ENCODE measurements at regions not wholly inside any gene's neighbourhood (a gene's known extent, or its start where the extent isn't known, plus 50 kb on each side); places are given as distances from the start of the nearest gene placed in this dataset.

DNA sequence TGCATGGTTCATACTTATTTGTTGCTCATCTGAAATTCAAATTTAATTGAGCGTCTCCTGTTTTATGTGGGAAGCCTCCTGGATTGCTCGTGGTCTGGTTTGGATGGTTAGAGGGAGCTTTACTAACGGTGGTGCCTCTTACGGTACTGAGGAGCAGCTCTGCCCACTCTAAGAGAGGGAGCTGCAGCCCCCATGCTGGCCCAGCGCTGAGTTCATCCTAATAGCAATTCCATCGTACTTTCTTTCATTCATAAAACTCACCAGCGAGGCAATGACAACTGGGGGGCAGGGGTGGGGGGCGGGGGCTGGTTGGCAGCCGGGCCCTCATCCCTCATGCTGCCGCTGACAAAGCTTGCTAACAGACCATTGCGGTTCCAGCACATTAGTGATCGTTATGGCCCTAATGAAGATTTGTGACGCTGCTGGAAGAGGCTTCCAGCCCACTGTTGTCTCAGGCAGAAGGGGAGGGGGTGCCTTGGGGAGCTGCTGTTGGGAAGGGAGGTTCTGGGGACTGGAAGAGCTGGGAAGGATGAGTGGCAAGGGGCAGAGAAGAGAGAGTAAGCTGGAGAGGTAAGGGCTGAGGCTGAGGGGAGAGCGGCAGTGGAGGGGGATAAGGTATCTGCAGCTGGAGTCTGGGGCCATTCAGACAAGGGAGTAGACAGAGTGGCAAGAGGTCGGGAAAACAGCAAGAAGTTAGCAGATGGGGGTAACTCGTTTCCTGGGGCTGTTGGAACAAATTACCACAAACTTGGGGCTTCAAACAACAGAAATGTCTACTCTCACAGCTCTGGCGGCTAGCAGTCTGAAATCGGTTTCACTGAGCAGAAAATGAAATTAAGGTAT, 238.1 kb downstream of the LPIN1 start:
- H3K27me3 Mint-ChIP-seq (ENCODE audit: low read depth), result peaks cover 63% of the 10 kb centered on the region
- TF ChIP-seq CTCF (IDR thresholded peaks at IDR 0.05), result no peak
- no peak overlapping the region for H3K27ac Mint-ChIP-seq (ENCODE audit: unreplicated experiment)
- H3K4me3 Mint-ChIP-seq (ENCODE audit: unreplicated experiment), result no peak overlapping the region
- no peaks in the 10 kb centered on the region for H3K9me3 Mint-ChIP-seq (ENCODE audit: low read depth)
- no peak for DNase-seq (ENCODE audit: low spot score)
- H3K36me3 Mint-ChIP-seq (ENCODE audit: low read depth), result peaks cover 2% of the 10 kb centered on the region
- peaks cover 12% of the 10 kb centered on the region for H3K4me1 Mint-ChIP-seq (ENCODE audit: low read depth)

DNA sequence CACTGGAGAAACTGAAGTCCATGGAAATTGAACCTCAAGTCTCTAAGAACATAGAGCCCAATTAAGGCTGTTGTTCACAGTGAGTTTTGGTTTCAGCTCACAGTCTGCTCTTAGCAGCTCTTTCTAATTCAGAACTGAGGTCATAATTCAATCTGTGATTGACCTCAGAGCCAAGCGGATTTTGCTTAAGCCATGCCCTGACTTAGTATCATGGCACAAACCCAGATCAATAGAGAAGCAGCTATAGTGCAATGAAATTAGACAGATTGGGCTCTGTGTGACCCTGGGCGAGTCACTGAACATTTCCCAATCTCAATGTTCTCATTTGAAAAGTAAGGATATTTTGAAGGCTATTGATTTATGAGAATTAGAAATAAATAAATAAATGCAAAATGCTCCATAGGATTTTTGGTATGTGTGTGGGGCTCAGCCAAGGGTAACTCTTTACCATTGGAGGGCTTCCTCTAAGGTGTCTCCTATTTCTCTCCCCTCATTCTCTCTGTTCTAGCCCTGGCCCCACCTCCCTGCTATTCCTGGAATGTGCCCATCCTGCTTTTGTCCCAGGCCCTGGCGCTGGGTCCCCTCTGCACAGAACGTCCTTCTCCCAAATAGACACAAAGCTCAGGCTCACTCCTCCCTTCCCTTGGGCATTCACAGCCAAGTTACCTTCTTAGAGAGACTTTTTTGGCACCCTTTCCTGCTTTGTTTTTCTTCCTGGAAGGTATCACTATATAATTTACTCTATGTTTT, 239.6 kb downstream of the LPIN1 start:
- H3K27ac Mint-ChIP-seq (ENCODE audit: unreplicated experiment), result no peak overlapping the region
- peaks cover 2% of the 10 kb centered on the region for H3K36me3 Mint-ChIP-seq (ENCODE audit: low read depth)
- no peaks in the 10 kb centered on the region for H3K9me3 Mint-ChIP-seq (ENCODE audit: low read depth)
- H3K4me1 Mint-ChIP-seq (ENCODE audit: low read depth), result peaks cover 6% of the 10 kb centered on the region
- peaks cover 63% of the 10 kb centered on the region for H3K27me3 Mint-ChIP-seq (ENCODE audit: low read depth)
- TF ChIP-seq CTCF (IDR thresholded peaks at IDR 0.05), result no peak
- no peak overlapping the region for H3K4me3 Mint-ChIP-seq (ENCODE audit: unreplicated experiment)
- DNase-seq (ENCODE audit: low spot score), result no peak

DNA sequence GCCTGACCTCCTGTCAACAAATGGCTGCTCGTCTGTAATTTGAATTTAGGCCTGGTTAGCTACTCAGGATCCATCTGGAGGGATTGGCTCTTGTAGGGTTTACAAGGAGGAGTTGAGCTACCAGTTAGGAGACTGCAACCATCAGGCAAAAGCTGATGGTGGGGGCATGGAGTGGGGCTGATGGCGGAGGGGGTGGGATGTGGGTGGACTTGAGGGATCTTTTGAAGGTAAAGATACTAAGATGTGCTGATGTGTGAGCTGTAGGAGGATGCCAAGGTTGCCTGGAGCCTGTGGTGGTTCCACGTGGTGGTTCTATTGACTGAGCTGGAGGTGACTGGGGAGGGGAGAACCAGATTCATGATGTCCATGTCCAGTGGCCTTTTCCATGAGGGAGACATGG, 240.7 kb downstream of the LPIN1 start:
- Mint-ChIP-seq H3K27ac (ENCODE audit: unreplicated experiment) (no peak overlapping the region), H3K36me3 (ENCODE audit: low read depth) (peaks cover 1% of the 10 kb centered on the region), H3K4me1 (ENCODE audit: low read depth) (no peaks in the 10 kb centered on the region), H3K9me3 (ENCODE audit: low read depth) (no peaks in the 10 kb centered on the region), H3K4me3 (ENCODE audit: unreplicated experiment) (no peak overlapping the region), H3K27me3 (ENCODE audit: low read depth) (peaks cover 63% of the 10 kb centered on the region)
- no peak for DNase-seq (ENCODE audit: low spot score)
- no peak for TF ChIP-seq CTCF (IDR thresholded peaks at IDR 0.05)

- DNase-seq (ENCODE audit: low spot score), result no peak
- Mint-ChIP-seq H3K27ac (ENCODE audit: unreplicated experiment) (no peak overlapping the region), H3K9me3 (ENCODE audit: low read depth) (peaks cover 2% of the 10 kb centered on the region), H3K4me1 (ENCODE audit: low read depth) (no peaks in the 10 kb centered on the region), H3K4me3 (ENCODE audit: unreplicated experiment) (no peak overlapping the region), H3K36me3 (ENCODE audit: low read depth) (peaks cover 3% of the 10 kb centered on the region), H3K27me3 (ENCODE audit: low read depth) (peaks cover 70% of the 10 kb centered on the region)
- TF ChIP-seq CTCF (IDR thresholded peaks at IDR 0.05), result no peak
Measured at GRCh38 chr2:11988691-11989353, 242.4 kb downstream of the LPIN1 start.

DNA sequence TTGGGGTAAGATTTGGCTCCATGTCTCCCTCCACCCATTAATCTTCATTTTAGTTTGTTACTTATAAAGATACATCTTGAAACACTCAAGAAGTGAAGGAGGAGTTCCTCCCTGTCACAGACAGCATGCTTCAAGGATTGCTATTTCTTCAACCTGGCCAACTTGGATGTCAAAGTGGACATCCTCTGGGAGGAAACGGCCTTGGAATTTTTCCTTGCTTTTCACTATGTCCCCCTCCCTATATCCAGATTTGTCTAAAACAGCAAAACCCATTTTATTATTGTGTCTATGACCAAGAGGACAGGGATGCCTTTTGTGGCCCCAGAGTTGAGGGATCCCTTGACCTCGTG, 242.9 kb downstream of the LPIN1 start:
- Mint-ChIP-seq H3K4me3 (ENCODE audit: unreplicated experiment) (no peak overlapping the region), H3K9me3 (ENCODE audit: low read depth) (peaks cover 3% of the 10 kb centered on the region), H3K27me3 (ENCODE audit: low read depth) (peaks cover 66% of the 10 kb centered on the region), H3K27ac (ENCODE audit: unreplicated experiment) (no peak overlapping the region), H3K4me1 (ENCODE audit: low read depth) (no peaks in the 10 kb centered on the region), H3K36me3 (ENCODE audit: low read depth) (peaks cover 3% of the 10 kb centered on the region)
- DNase-seq (ENCODE audit: low spot score), result no peak
- TF ChIP-seq CTCF (IDR thresholded peaks at IDR 0.05), result no peak

Data from chondrocyte (in vitro differentiated cells).